NT2/D1 (cell line): ENCODE measurements at regions not wholly inside any gene's neighbourhood (a gene's known extent, or its start where the extent isn't known, plus 50 kb on each side); places are given as distances from the start of the nearest gene placed in this dataset.

ENCODE experiments used
- DNase-seq: peaks from one replicate; pipeline ENCODE4 v3.0.0-alpha.2; 2011; ENCODE audit warnings: low read depth, low spot score
- H3K27me3 ChIP-seq: 2 replicates; pipeline ENCODE4 v1.6.0; 2011; ENCODE audit warnings: mild to moderate bottlenecking; ENCODE audit not compliant: insufficient read length, insufficient read depth
- H3K36me3 ChIP-seq: 2 replicates; pipeline ENCODE4 v1.6.1; 2011; ENCODE audit warnings: mild to moderate bottlenecking, low read length, mixed read lengths; ENCODE audit not compliant: insufficient read depth, insufficient read length
- H3K4me1 ChIP-seq: 2 replicates; pipeline ENCODE4 v1.5.1; 2011; ENCODE audit not compliant: insufficient read depth, insufficient read length
- H3K4me3 ChIP-seq: 2 replicates; pipeline ENCODE4 v1.5.1; 2011; ENCODE audit warnings: low read depth; ENCODE audit not compliant: insufficient read length
- H3K9ac ChIP-seq: 2 replicates; pipeline ENCODE4 v1.6.0; 2011; ENCODE audit warnings: low read depth; ENCODE audit not compliant: insufficient read length
- H3K9me3 ChIP-seq: 2 replicates; pipeline ENCODE4 v1.5.1; 2011; ENCODE audit warnings: mild to moderate bottlenecking, low read length; ENCODE audit not compliant: insufficient read depth
- SUZ12 ChIP-seq: IDR thresholded peaks from 2 replicates; pipeline ENCODE4 v1.6.1; 2011; ENCODE audit not compliant: insufficient read length, insufficient read depth; ENCODE audit errors: extremely low read depth
- YY1 ChIP-seq: IDR thresholded peaks from 2 replicates; pipeline ENCODE4 v1.6.1; 2011; ENCODE audit not compliant: insufficient read length, insufficient read depth
- ZNF274 ChIP-seq: IDR thresholded peaks from 2 replicates; pipeline ENCODE4 v1.6.1; 2011; ENCODE audit warnings: mild to moderate bottlenecking, low read depth, low read length

DNA sequence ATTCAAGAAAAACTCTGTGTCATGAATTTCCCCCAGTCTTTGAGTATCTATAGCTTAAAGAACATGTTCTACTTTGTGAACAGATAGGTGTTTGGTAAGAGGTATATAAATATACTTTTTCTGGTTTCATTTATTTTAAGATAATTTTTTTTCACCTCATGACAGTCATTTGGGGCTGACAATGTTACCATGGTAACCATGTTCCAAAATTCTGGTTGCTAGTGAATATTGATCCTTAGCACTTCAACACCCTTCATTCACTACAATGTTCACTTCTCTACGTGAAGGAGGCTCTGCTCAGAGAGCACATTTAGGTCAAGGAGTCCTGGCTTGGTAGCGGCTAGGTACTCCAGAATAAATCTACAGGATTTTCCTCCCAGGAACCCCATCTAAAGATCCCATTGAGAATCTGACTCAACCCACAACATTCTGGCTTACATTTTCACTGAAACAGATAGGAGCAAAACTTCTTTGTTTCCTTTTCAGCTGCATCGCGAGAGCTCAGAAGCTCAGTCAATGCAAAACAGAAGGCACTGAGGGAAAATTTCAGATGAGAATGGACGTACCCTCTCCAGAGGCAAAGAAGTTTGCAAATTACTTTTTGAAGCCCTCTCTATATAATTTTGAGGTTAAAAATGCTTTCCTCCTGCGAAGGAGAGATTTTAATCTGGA, 93.6 kb downstream of the ARF6 start:
- Histone ChIP-seq H3K36me3 (no peaks in the 10 kb centered on the region), H3K27me3 (no peaks in the 10 kb centered on the region), H3K9ac (no peak overlapping the region), H3K4me3 (no peak overlapping the region), H3K9me3 (no peaks in the 10 kb centered on the region), H3K4me1 (no peaks in the 10 kb centered on the region)
- TF ChIP-seq ZNF274 (no peak), SUZ12 (no peak), YY1 (no peak)
- DNase-seq, result no peak

DNA sequence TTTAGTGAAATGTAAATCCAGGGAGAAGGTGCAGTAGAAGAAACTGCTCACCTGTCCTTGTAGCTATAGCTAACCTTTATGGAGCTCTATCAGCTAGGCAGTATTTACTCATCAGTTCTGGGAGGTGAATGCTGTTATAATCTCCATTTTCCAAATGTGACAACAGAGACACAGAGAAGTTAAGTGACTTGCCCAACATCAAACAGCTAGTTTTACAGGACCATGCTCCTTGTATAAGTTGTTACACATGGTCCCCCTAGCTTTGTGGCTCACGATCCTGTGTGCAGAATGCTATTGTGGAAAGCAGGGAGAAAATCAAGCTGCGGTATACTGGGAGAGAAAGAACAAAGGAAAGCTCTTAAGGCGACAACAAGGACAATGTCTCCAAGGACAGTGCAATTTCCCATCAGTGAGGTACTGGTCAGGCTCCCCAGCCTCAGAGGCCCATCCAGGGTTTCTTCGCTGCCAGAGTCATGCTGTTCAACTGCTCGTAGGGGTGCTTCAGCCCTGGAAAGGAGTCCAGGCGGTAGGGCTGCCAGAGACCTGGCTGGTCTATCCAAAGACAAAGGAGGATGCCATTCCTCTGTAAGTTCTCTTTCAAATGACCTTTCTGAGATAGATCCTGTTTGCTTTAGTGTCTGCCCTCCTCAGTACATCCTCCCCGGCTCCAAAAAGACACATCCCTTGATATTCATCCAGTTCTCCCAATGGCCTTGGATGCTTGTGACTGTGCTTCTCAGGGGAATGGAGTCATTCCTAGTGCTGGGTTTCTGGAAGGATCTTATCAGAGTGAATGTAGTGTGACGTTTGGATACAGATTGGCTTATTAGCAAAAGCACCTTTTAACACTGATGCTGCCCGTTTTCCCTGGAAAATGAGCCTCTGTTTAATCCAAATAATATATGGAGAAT, 95.5 kb downstream of the ARF6 start:
- DNase-seq, result no peak
- no peaks in the 10 kb centered on the region for H3K9me3 ChIP-seq
- H3K4me3 ChIP-seq, result no peak overlapping the region
- H3K27me3 ChIP-seq, result no peaks in the 10 kb centered on the region
- no peaks in the 10 kb centered on the region for H3K4me1 ChIP-seq
- H3K9ac ChIP-seq, result no peak overlapping the region
- no peak for TF ChIP-seq ZNF274
- no peaks in the 10 kb centered on the region for H3K36me3 ChIP-seq

DNA sequence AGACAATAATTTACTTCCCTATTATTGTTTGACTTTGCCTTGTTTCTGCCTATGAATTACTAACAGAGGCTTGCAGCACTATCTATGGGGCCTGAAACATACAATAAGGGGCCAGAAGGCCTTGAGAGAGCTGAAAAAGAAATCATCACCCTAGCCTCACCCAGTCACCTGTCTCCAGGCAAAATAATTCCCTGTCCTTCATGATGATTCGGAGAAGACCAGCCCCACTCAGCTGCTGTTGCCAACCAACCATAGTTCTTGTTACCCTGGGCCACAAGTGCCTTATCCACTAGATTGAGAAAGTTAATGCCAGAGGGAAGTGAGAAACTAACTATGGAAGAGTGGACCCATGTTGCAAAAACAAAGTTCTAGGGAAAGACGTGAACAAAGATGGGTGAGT, 97.1 kb downstream of the ARF6 start:
- no peak overlapping the region for H3K4me3 ChIP-seq
- no peaks in the 10 kb centered on the region for H3K36me3 ChIP-seq
- no peaks in the 10 kb centered on the region for H3K4me1 ChIP-seq
- H3K27me3 ChIP-seq, result no peaks in the 10 kb centered on the region
- no peaks in the 10 kb centered on the region for H3K9me3 ChIP-seq
- no peak overlapping the region for H3K9ac ChIP-seq
- TF ChIP-seq SUZ12, result no peak
- no peak for TF ChIP-seq YY1
- TF ChIP-seq ZNF274, result no peak
- no peak for DNase-seq

DNA sequence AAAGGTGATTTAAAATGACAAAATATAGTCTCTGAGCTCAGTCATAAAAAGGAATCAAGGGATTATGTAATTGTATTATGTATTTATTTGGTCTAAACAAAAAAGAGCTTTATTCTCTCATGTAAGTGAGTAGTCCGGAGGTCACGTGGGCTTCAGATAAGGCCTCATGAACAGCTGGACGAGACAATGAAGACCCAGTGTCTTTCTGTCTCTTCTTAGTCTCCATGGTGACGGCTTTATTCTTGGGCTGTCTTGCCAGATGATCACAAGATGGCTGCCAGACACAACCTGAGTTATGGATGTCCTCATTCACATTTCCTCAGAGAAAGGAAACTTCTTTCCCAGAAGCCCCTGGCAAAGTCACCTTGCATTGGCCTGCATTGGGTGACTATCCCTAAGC, 98.6 kb downstream of the ARF6 start:
- DNase-seq, result no peak
- no peaks in the 10 kb centered on the region for H3K36me3 ChIP-seq
- H3K9ac ChIP-seq, result no peak overlapping the region
- no peak overlapping the region for H3K4me3 ChIP-seq
- H3K27me3 ChIP-seq, result no peaks in the 10 kb centered on the region
- TF ChIP-seq YY1, result no peak
- TF ChIP-seq ZNF274, result no peak
- no peak for TF ChIP-seq SUZ12
- no peaks in the 10 kb centered on the region for H3K9me3 ChIP-seq
- H3K4me1 ChIP-seq, result no peaks in the 10 kb centered on the region

DNA sequence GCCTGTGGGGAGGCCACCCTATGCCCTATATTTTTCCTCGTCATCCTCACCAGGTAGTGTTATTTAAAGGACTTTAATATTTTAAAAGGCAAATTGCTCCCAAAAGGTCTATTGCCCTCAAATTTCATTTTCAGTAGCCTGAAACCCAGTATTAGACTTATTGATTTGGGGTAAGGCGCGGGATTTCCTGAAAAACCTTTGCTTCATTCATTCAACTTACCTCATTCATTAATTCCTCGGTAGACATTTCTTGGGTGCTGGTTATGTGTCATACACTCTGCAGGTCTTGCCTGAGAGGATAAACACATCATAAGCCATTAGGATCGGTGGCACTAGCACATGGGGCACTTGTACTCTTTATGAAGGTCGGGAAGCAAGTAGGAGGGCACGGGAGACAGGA, 99.2 kb downstream of the ARF6 start:
- Histone ChIP-seq H3K27me3 (no peaks in the 10 kb centered on the region), H3K4me3 (no peak overlapping the region), H3K36me3 (no peaks in the 10 kb centered on the region), H3K9me3 (no peaks in the 10 kb centered on the region), H3K9ac (no peak overlapping the region), H3K4me1 (no peaks in the 10 kb centered on the region)
- no peak for TF ChIP-seq ZNF274
- TF ChIP-seq SUZ12, result no peak
- TF ChIP-seq YY1, result no peak
- no peak for DNase-seq

DNA sequence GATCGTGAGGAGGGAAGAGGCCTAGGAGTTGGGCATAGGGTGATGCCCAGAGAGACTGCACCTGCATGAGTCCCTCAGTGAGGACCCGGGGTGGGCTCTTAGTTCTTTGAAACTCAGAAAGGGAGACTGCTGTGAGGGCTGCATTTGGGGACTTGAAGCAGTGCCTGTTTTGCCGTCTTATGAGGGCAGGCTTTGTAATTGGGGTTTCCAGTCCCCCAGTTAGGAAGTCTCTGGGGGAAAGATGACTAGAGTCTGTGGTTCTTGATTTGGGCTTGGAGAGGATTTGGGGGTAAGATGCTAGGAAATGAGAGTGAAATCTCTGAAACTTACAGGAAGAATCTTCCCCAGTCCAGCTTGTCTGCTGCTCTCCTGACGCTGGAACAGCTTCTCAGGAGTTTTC, 99.6 kb downstream of the ARF6 start:
- no peak for TF ChIP-seq SUZ12
- no peak overlapping the region for H3K9ac ChIP-seq

DNA sequence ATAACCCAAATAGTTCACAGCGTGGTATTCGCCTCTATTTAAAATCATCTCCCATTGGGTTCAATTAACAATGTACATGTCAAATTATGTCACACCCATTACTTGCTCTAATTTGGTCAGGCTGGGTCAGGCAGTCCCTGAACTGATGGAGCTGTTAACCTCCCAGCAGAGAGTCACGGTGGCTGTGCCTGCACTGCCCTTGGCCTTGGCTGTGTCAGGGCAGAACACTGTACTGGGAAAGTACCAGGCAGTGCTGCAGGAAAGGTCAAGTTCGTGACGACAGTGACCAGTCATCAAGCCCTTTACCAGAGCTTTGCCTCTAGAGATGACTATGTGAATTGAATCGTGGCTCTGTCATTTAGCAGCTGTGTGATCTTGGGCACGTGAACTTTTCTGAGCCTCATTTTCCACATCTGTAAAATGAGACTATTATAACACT, 100.0 kb downstream of the ARF6 start:
- no peak for DNase-seq
- Histone ChIP-seq H3K4me3 (no peak overlapping the region), H3K4me1 (no peaks in the 10 kb centered on the region), H3K27me3 (no peaks in the 10 kb centered on the region), H3K36me3 (no peaks in the 10 kb centered on the region), H3K9me3 (no peaks in the 10 kb centered on the region), H3K9ac (no peak overlapping the region)
- TF ChIP-seq ZNF274 (no peak), SUZ12 (no peak), YY1 (no peak)

More for the DNA sequence above, 99.6 kb downstream of the ARF6 start:
- Histone ChIP-seq H3K9me3 (no peaks in the 10 kb centered on the region), H3K4me3 (no peak overlapping the region), H3K27me3 (no peaks in the 10 kb centered on the region), H3K36me3 (no peaks in the 10 kb centered on the region), H3K4me1 (no peaks in the 10 kb centered on the region)
- no peak for DNase-seq
